IMR-90 (cell line): ENCODE measurements at regions not wholly inside any gene's neighbourhood (a gene's known extent, or its start where the extent isn't known, plus 50 kb on each side); places are given as distances from the start of the nearest gene placed in this dataset.
"Not testable (repeated sequence)": the region's sequence is repeated elsewhere in the genome, so short reads cannot be mapped to it uniquely, and the experiment has no call there.

Source experiments
- ATAC-seq: fragments of 200-7000 bp; cut with Tn5 transposase; 2 replicates; pipeline ENCODE4 v1.9.1; 2020; ENCODE audit warnings: low read depth, mild to moderate bottlenecking, moderate library complexity
- BruUV-seq: library from RNA; stranded (reverse); fragments of 400-500 nt; replicated peaks from 2 replicates; lab custom pipeline; 2021; lab: Mats Ljungman, UMichigan
- CTCF ChIA-PET: fragments of 300-600 bp; formaldehyde crosslinking; extraction: SDS; loops from one replicate; lab custom pipeline; 2021; ENCODE audit warnings: antibody characterized with exemption; lab: Yijun Ruan, JAX
- POLR2A ChIA-PET: fragments of 300-600 bp; sonication (Branson Sonifier 250); formaldehyde crosslinking; loops from one replicate; lab custom pipeline; 2022; ENCODE audit warnings: antibody characterized with exemption; ENCODE audit not compliant: unreplicated experiment; lab: Charles Lee
- DNase-seq: peaks from one replicate; pipeline ENCODE4 v3.0.0; 2013
- H2AFZ ChIP-seq: replicated peaks from 2 replicates; pipeline ENCODE3; 2013; ENCODE audit warnings: low read length, mild to moderate bottlenecking; ENCODE audit not compliant: poor library complexity
- H2AK5ac ChIP-seq: 2 replicates; pipeline ENCODE4 v1.6.1; 2013; ENCODE audit warnings: low read depth, low read length, inconsistent platforms
- H2AK9ac ChIP-seq: replicated peaks from 2 replicates; pipeline ENCODE3; 2013; ENCODE audit warnings: mild to moderate bottlenecking, low read depth, low read length, moderate library complexity; ENCODE audit not compliant: poor library complexity
- H2BK120ac ChIP-seq: 2 replicates; pipeline ENCODE4 v1.6.1; 2013; ENCODE audit warnings: low read depth, low read length, inconsistent platforms
- H2BK15ac ChIP-seq: 3 replicates; pipeline ENCODE4 v1.6.1; 2013; ENCODE audit warnings: low read depth, low read length, inconsistent platforms
- H2BK20ac ChIP-seq: 2 replicates; pipeline ENCODE4 v1.6.1; 2013; ENCODE audit warnings: low read depth, mild to moderate bottlenecking, inconsistent platforms, low read length, moderate library complexity
- H2BK5ac ChIP-seq: 2 replicates; pipeline ENCODE4 v1.6.1; 2013; ENCODE audit warnings: mild to moderate bottlenecking, low read depth, low read length, inconsistent platforms; ENCODE audit not compliant: poor library complexity, severe bottlenecking
- H3K14ac ChIP-seq: replicated peaks from 2 replicates; pipeline ENCODE4 v1.6.1; 2013; ENCODE audit warnings: low read depth, low read length, inconsistent platforms
- H3K18ac ChIP-seq: 2 replicates; pipeline ENCODE4 v1.6.1; 2013; ENCODE audit warnings: low read depth, low read length, control low read depth
- H3K23ac ChIP-seq: 2 replicates; pipeline ENCODE4 v1.6.1; 2013; ENCODE audit warnings: low read depth, low read length, inconsistent platforms
- H3K27ac ChIP-seq: 2 replicates; pipeline ENCODE4 v1.5.1; 2013; ENCODE audit warnings: mild to moderate bottlenecking, control low read depth, low read length; ENCODE audit not compliant: insufficient read depth
- H3K27me3 ChIP-seq: 2 replicates; pipeline ENCODE4 v1.6.1; 2013; ENCODE audit warnings: low read length; ENCODE audit not compliant: control insufficient read depth, insufficient read depth
- H3K36me3 ChIP-seq: 2 replicates; pipeline ENCODE4 v1.6.1; 2013; ENCODE audit warnings: low read length, mixed read lengths; ENCODE audit not compliant: control insufficient read depth, insufficient read depth
- H3K4ac ChIP-seq: 2 replicates; pipeline ENCODE4 v1.6.1; 2013; ENCODE audit warnings: low read depth, low read length, inconsistent platforms
- H3K4me1 ChIP-seq: 2 replicates; pipeline ENCODE4 v1.6.1; 2013; ENCODE audit warnings: low read length, mixed read lengths; ENCODE audit not compliant: control insufficient read depth, insufficient read depth
- H3K4me2 ChIP-seq: 2 replicates; pipeline ENCODE4 v1.6.1; 2013; ENCODE audit warnings: low read depth, mild to moderate bottlenecking, control low read depth, low read length, moderate library complexity
- H3K4me3 ChIP-seq: 2 replicates; pipeline ENCODE4 v1.5.1; 2013; ENCODE audit warnings: low read depth, mild to moderate bottlenecking, control low read depth, low read length, moderate library complexity; ENCODE audit not compliant: insufficient read depth
- H3K56ac ChIP-seq: 2 replicates; pipeline ENCODE4 v1.6.1; 2013; ENCODE audit warnings: low read length, inconsistent platforms; ENCODE audit not compliant: insufficient read depth; ENCODE audit errors: extremely low read depth
- H3K79me1 ChIP-seq, 2 experiments: 2 replicates each; pipeline ENCODE4 v1.6.1; 2013; ENCODE audit warnings: low read length in 2 of 2, inconsistent platforms in 1 of 2, low read depth in 1 of 2
- H3K9ac ChIP-seq: 2 replicates; pipeline ENCODE4 v1.6.1; 2013; ENCODE audit warnings: low read depth, low read length, control low read depth
- H3K9me1 ChIP-seq: 2 replicates; pipeline ENCODE4 v1.6.1; 2013; ENCODE audit warnings: low read length, inconsistent platforms; ENCODE audit not compliant: insufficient read depth
- H3K9me3 ChIP-seq: 2 replicates; pipeline ENCODE4 v1.6.1; 2013; ENCODE audit warnings: low read length; ENCODE audit not compliant: control insufficient read depth, insufficient read depth
- H4K20me1 ChIP-seq: 2 replicates; pipeline ENCODE4 v1.6.1; 2013; ENCODE audit warnings: low read length, inconsistent platforms; ENCODE audit not compliant: insufficient read depth
- H4K5ac ChIP-seq: 2 replicates; pipeline ENCODE4 v1.6.1; 2013; ENCODE audit warnings: mild to moderate bottlenecking, low read depth, low read length, control low read depth
- H4K8ac ChIP-seq, 2 experiments: 2 replicates each; pipeline ENCODE4 v1.6.1; 2013; ENCODE audit warnings: low read depth in 2 of 2, low read length in 2 of 2, control low read depth in 1 of 2, inconsistent platforms in 1 of 2
- H4K91ac ChIP-seq: 2 replicates; pipeline ENCODE4 v1.6.1; 2013; ENCODE audit warnings: low read depth, low read length, inconsistent platforms; ENCODE audit not compliant: insufficient read depth
- dilution Hi-C: fragments of 300-500 bp; cut with HindIII; formaldehyde crosslinking; loops from one replicate; pipeline ENCODE4 v1.14.3; 2018; ENCODE audit warnings: low sequenced_read_pairs; ENCODE audit not compliant: unreplicated experiment
- in situ Hi-C: fragments of 300-500 bp; cut with MboI; formaldehyde crosslinking; loops from 3 replicates; pipeline ENCODE4 v1.14.3; 2019; ENCODE audit warnings: low sequenced_read_pairs, inconsistent platforms, mixed read lengths
- intact Hi-C: fragments of 100-400 bp; cut with micrococcal nuclease; formaldehyde crosslinking; loops from 2 replicates; pipeline ENCODE4 v1.10.0; 2022

- H3K4me1 ChIP-seq, H3K9me1 ChIP-seq, ATAC-seq, H3K14ac ChIP-seq, DNase-seq, H3K4ac ChIP-seq, H4K8ac ChIP-seq, H3K9ac ChIP-seq, intact Hi-C loops, H4K91ac ChIP-seq, BruUV-seq, H3K36me3 ChIP-seq, H2BK120ac ChIP-seq, POLR2A ChIA-PET, H4K5ac ChIP-seq, H3K4me3 ChIP-seq, H2AK9ac ChIP-seq, H3K79me1 ChIP-seq, H2BK20ac ChIP-seq, H2AK5ac ChIP-seq, CTCF ChIA-PET, dilution Hi-C loops, H3K18ac ChIP-seq, in situ Hi-C loops, H3K23ac ChIP-seq, H4K20me1 ChIP-seq, H3K27ac ChIP-seq, H3K56ac ChIP-seq, H2AFZ ChIP-seq, H3K27me3 ChIP-seq, H2BK15ac ChIP-seq, H3K4me2 ChIP-seq, H2BK5ac ChIP-seq: not testable (repeated sequence)
- H3K9me3 ChIP-seq: peaks cover 11% of the 10 kb centered on the region
These were observed 137.3 kb downstream of the MED10 start for GRCh38 chr5:6241056-6241455.
